Esophagus squamous epithelium (tissue), 5 donors: ENCODE measurements at regions not wholly inside any gene's neighbourhood (a gene's known extent, or its start where the extent isn't known, plus 50 kb on each side); places are given as distances from the start of the nearest gene placed in this dataset.

ENCODE experiments used
- DNase-seq: peaks from one replicate; lab custom pipeline; 2025; lab: John Stamatoyannopoulos, UW
- H3K27ac ChIP-seq, 4 donors: fragments of 200-600 bp; sonication (generic); one replicate each; pipeline ENCODE4 v1.5.1; 2016 to 2019; ENCODE audit warnings: mild to moderate bottlenecking in 1 of 4
- H3K27me3 ChIP-seq, 4 donors: fragments of 200-600 bp; sonication (generic); 1 replicate in 3 of 4; 2 replicates in 1 of 4; pipeline versions ENCODE4 v1.5.1 to v1.6.0; 2017 to 2021; ENCODE audit warnings: antibody characterized with exemption in 1 of 4
- H3K36me3 ChIP-seq, 3 donors: fragments of 200-600 bp; sonication (generic); one replicate each; pipeline ENCODE4 v1.5.1; 2016 to 2019
- H3K4me1 ChIP-seq, 3 donors: fragments of 200-600 bp; sonication (generic); one replicate each; pipeline ENCODE4 v1.5.1; 2017 to 2019
- H3K4me3 ChIP-seq, 4 donors: fragments of 200-600 bp; sonication (generic); 1 replicate in 3 of 4; 2 replicates in 1 of 4; pipeline ENCODE4 v1.5.1; 2016 to 2019; ENCODE audit warnings: mild to moderate bottlenecking in 2 of 4, moderate library complexity in 1 of 4
- H3K9me3 ChIP-seq, 3 donors: fragments of 200-600 bp; sonication (generic); one replicate each; pipeline ENCODE4 v1.5.1; 2016 to 2019
- POLR2A ChIP-seq, 4 donors: fragments of 450-650 bp; IDR thresholded peaks; one replicate each; pipeline ENCODE4 v1.6.1; 2017; ENCODE audit warnings: antibody characterized with exemption in 4 of 4, mild to moderate bottlenecking in 4 of 4, moderate library complexity in 3 of 4
- WGBS, 2 donors: methylation state at CpG; one replicate each; pipeline ENCODE4 v1.1.5; 2018; 5-methylcytosine and 5-hydroxymethylcytosine counted together
- intact Hi-C: fragments of 100-400 bp; cut with DNase I; formaldehyde crosslinking; loops from one replicate; pipeline ENCODE4 v1.15.0; 2022
- TF ChIP-seq, protein P1 (sequence below), 6 experiments: fragments of 450-650 bp in 4 of 6; fragments of 200-600 bp in 2 of 6; sonication (generic) in 2 of 6; IDR thresholded peaks; one replicate each; pipeline ENCODE4 v1.5.1; 2016 to 2019; ENCODE audit warnings: antibody characterized with exemption in 6 of 6, mild to moderate bottlenecking in 4 of 6, moderate library complexity in 4 of 6
- donor health status: DM: yes; HTN: yes; CAD: no.

DNA sequence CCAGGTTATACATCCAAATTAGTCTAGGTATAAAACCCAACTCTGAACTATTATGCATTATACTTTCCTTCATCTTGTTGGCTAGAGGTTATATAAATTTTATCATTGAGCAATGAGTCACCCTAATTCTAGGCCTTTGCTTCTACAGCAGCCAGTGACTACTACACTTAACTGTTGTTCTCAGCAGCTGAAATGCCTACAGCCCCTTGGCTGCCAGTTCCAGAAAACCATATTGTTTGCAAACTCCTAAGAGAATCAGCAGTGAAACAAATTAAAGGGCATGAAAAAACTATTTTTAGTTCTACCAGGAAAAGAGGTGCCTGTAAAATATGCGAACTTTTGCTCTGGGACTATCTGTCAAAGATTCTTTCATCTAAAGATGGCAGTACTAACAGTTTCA lies 292.8 kb downstream of the FRK start:
- intact Hi-C loops, result no loop called here
- Histone ChIP-seq H3K36me3 (no peaks in the 10 kb centered on the region), H3K27me3 (no peaks in the 10 kb centered on the region), H3K9me3 (no peaks in the 10 kb centered on the region), H3K27ac (no peak overlapping the region), H3K4me3 (no peak overlapping the region), H3K4me1 (no peaks in the 10 kb centered on the region)
- no peak for DNase-seq
- no peak for TF ChIP-seq POLR2A (IDR thresholded peaks at IDR 0.05)
- TF ChIP-seq, protein P1, sequence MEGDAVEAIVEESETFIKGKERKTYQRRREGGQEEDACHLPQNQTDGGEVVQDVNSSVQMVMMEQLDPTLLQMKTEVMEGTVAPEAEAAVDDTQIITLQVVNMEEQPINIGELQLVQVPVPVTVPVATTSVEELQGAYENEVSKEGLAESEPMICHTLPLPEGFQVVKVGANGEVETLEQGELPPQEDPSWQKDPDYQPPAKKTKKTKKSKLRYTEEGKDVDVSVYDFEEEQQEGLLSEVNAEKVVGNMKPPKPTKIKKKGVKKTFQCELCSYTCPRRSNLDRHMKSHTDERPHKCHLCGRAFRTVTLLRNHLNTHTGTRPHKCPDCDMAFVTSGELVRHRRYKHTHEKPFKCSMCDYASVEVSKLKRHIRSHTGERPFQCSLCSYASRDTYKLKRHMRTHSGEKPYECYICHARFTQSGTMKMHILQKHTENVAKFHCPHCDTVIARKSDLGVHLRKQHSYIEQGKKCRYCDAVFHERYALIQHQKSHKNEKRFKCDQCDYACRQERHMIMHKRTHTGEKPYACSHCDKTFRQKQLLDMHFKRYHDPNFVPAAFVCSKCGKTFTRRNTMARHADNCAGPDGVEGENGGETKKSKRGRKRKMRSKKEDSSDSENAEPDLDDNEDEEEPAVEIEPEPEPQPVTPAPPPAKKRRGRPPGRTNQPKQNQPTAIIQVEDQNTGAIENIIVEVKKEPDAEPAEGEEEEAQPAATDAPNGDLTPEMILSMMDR (IDR thresholded peaks at IDR 0.05), result no peak
- 54 to 61% methylated on average over 1 of the region's 1 CpG for WGBS, 2 donors

GRCh38 chr6:115766745-115767462 lies 293.8 kb downstream of the FRK start:
- no peaks in the 10 kb centered on the region for H3K9me3 ChIP-seq
- 81 to 90% methylated on average over 5 of the region's 5 CpGs for WGBS, 2 donors
- H3K27me3 ChIP-seq, result no peaks in the 10 kb centered on the region
- H3K27ac ChIP-seq, result no peak overlapping the region
- H3K36me3 ChIP-seq, result no peaks in the 10 kb centered on the region
- intact Hi-C loops, result no loop called here
- no peak for DNase-seq
- TF ChIP-seq, protein P1 (IDR thresholded peaks at IDR 0.05), result no peak
- no peak for TF ChIP-seq POLR2A (IDR thresholded peaks at IDR 0.05)
- no peak overlapping the region for H3K4me3 ChIP-seq
- H3K4me1 ChIP-seq, result no peaks in the 10 kb centered on the region

- WGBS, 2 donors, result 72 to 86% methylated on average over 4 of the region's 4 CpGs
- Histone ChIP-seq H3K27ac (no peak overlapping the region), H3K9me3 (no peaks in the 10 kb centered on the region), H3K27me3 (no peaks in the 10 kb centered on the region), H3K36me3 (no peaks in the 10 kb centered on the region), H3K4me1 (no peaks in the 10 kb centered on the region), H3K4me3 (no peak overlapping the region)
- TF ChIP-seq, protein P1 (IDR thresholded peaks at IDR 0.05), result no peak
- TF ChIP-seq POLR2A (IDR thresholded peaks at IDR 0.05), result no peak
- no peak for DNase-seq
- intact Hi-C loops, result no loop called here
These were observed 294.7 kb downstream of the FRK start for GRCh38 chr6:115765966-115766365.

- WGBS, 2 donors, result 76 to 89% methylated on average over 3 of the region's 3 CpGs
- no peak for DNase-seq
These were observed 301.6 kb downstream of the FRK start for GRCh38 chr6:115759051-115759450.

GRCh38 chr6:115753446-115753845 lies 307.2 kb downstream of the FRK start:
- DNase-seq, result no peak
- TF ChIP-seq POLR2A (IDR thresholded peaks at IDR 0.05), result no peak
- TF ChIP-seq, protein P1 (IDR thresholded peaks at IDR 0.05), result no peak
- Histone ChIP-seq H3K4me1 (no peaks in the 10 kb centered on the region), H3K36me3 (no peaks in the 10 kb centered on the region), H3K27me3 (no peaks in the 10 kb centered on the region), H3K4me3 (no peak overlapping the region), H3K27ac (no peak overlapping the region), H3K9me3 (no peaks in the 10 kb centered on the region)
- intact Hi-C loops, result no loop called here
- WGBS, 2 donors, result 24 to 25% methylated on average over 1 of the region's 1 CpG

More at GRCh38 chr6:115759051-115759450, 301.6 kb downstream of the FRK start:
- no peak overlapping the region for H3K27ac ChIP-seq
- H3K4me3 ChIP-seq, result no peak overlapping the region
- H3K36me3 ChIP-seq, result no peaks in the 10 kb centered on the region
- intact Hi-C loops, result no loop called here
- no peaks in the 10 kb centered on the region for H3K27me3 ChIP-seq
- no peaks in the 10 kb centered on the region for H3K4me1 ChIP-seq
- no peak for TF ChIP-seq POLR2A (IDR thresholded peaks at IDR 0.05)
- TF ChIP-seq, protein P1 (IDR thresholded peaks at IDR 0.05), result no peak
- no peaks in the 10 kb centered on the region for H3K9me3 ChIP-seq
